Hematopoietic multipotent progenitor cell treated with erythropoietin and hydrocortisone succinate and interleukin-3 and kit ligand, for 8 days (in vitro differentiated cells): ENCODE measurements at regions not wholly inside any gene's neighbourhood (a gene's known extent, or its start where the extent isn't known, plus 50 kb on each side); places are given as distances from the start of the nearest gene placed in this dataset.
"Not testable (repeated sequence)": the region's sequence is repeated elsewhere in the genome, so short reads cannot be mapped to it uniquely, and the experiment has no call there.

Experiments
- DNase-seq: peaks from one replicate; pipeline ENCODE4 v3.0.0-alpha.2; 2015

DNA sequence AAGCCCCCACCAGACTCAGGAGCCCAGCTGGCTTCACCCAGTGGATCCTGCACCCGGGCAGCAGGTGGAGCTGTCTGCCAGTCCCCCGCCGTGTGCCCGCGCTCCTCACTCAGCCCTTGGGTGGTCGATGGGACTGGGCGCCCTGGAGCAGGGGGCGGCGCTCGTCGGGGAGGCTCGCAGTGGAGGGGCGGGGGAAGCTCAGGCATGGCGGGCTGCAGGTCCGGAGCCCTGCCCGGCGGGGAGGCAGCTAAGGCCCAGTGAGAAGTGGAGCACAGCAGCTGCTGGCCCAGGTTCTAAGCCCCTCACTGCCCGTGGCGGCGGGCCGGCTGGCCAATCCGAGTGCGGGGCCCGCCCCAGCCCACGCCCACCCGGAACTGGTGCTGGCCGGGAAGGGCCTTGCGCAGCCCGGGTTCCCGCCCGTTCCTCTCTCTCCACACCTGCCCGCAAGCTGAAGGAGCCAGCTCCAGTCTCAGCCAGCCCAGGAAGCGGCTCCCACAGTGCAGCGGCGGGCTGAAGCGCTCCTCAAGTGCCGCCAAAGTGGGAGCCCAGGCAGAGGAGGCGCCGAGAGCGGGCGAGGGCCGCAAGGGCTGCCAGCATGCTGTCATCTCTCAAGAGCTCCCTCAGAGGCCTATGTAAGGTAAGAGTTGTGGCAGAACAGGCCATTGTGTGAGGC, 1307.8 kb upstream of the TMEFF2 start:
- no peak for DNase-seq

DNA sequence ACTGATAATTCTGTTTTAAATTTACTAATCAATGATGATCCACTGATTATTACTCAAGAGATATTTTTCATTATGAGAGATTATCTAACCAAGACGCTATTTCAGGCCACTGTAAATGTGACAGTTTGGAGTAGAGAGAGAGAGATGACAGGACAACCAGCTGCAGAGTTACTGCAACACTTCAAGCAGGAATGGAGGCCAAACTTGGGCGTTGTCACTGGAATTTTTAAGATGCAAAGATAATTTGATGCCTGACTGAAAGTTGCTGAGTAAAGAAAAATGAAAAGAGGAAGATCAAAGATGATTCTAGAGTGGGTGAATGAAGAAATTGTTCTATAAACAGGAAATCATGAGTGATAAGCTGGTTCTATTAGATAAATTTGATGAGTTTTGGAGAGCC, 1302.1 kb upstream of the TMEFF2 start:
- no peak for DNase-seq

DNA sequence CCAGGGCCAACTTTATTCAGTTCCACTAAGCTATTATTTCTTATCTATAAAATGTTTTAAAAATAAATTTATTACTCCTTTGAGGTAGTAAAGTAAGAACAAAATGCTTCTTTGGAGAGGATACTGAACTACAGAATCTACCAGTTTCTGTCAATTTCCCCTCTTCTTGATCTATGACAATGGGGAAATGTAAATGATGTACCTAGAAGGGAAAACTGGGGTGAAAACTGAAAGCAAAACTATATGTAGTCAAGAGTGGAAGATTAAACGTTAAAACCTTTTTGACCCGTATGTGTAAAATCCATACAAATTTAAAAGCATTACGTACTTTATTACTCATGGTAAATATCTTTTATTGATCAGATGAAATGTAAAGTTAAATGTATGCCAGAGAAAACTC, 1287.8 kb upstream of the TMEFF2 start:
- no peak for DNase-seq

DNA sequence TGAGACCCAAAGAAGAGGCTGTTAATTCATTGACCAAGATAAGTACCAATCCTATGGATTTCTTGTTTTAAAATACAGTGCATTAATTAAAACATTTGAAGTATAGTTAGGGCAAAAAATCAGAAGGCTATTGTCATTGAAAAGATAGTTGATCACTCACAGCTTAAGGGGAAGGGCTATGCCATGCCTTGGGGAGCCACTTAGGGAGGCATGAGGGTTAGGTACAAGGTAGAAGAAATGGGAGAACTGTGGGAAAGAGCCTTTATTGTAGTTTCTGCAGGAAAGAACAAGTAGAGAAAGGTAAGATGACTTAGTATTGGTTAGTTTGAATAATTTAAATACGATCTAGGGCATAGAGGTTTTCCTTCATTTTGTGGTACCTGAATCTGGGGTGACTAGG, 1285.5 kb upstream of the TMEFF2 start:
- DNase-seq: no peak

DNA sequence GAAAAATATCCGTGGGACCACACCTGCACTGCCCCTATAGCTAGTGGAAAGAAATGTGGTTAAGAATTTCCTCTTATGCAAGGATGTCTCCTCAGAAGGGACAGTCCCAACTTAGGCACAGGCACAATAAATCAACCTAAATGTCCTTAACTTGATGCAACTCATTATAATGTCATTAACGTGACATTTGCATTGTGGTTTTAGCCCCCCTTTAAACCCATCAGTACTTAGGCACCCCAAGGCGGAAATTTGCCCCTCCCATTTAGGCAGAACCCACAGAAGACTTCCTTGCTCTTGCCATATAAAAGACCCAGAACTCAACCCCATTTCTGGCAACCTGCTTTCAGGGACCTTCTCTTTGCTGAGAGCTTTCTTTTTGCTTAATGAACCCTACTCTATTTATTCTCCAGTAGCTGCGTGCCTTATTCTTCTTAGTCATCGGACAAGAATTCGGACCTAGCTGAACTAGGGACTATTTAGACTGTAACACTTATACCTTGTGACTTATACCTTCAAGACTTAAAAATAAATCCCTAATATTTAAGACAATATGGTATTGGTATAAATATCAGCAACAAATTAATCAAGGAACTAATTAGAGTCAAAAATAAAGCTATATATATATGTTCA, 1281.6 kb upstream of the TMEFF2 start:
- no peak for DNase-seq

DNA sequence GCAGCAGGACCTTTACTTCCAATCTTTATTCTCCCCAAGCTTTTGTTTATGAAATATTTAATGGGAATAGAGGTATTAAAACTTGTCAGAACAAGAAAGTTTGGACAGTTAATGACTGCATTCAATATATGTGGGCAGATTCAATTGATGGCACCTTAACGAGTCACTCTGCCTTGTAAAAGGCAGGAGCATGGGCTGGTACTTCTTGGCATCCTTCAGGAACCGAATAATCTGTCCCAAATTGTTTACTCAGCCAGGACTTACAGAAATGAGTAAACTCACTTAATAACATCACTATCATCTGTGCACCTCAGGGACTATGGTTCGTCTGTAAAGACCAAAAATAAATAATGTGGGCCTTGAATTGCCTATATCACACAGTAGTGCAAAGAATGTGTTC, 1280.3 kb upstream of the TMEFF2 start:
- DNase-seq: no peak

DNA sequence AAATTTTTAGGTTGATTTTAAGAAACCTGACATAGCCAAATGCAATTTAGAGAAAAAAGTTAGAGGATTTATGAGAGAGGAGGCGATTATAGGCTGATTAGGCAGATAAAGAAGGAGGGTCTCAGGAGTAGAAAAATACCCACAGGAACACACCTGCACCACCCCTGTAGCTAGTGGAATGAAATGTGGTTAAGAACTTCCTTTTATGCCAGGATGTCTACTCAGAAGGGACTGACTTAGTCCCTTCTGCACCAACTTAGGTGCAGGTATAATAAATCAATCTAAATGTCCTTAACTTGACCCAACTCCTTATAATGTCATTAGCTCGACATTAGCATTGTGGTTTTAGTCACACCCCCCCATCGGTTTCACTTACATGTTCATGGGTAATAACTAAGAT, 1274.5 kb upstream of the TMEFF2 start:
- no peak for DNase-seq

DNA sequence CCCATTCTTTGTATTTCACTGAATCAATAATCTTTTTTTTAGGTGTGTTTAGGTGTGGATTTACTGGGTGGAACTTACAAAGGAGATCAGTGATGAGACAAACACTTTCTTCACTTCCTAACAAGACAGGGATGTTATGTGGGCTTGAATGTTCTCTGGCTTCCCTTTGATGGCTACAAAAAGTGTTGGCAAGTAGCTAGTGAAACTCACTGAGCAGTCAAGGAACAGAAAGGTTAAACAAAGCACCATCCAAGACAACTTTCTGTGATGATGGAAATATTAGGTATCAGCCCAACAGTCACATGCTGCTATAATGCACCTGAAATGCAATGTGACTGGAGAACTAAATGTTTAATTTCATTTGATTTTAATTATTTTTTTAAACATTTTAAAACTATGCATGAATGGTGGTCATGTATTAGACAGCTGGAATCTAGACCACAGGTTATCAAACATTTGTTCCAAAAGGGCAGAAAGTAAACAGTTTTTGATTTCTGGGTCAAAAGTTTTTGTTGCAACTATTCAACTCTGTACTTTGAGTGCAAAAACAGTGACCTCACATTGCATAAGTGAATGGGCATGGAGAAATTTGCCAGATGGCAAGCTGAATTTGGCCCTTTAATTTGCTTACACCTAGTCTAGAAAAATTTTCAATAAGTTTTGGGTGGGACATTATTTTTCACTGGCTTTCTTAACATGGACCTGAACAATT, 1272.7 kb upstream of the TMEFF2 start:
- DNase-seq: no peak

DNA sequence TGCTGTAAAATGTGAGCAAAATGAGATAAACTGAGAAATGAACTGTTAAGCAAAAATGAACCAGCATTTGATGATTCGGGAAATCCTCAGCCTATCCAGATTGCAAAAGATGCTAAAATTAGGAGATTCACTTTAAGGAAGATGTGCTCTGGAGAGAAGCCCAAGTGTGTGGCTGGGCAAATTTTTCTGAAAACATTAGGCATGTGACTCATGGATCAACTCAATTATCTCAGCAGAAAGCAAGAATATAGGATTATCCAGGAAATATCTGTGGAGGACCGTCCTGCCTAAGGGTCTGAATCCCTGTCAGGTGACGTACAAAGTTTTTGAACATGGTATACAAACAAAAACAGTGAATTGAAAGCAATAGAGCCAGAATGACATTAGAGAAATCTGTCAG, 1268.3 kb upstream of the TMEFF2 start:
- no peak for DNase-seq

DNA sequence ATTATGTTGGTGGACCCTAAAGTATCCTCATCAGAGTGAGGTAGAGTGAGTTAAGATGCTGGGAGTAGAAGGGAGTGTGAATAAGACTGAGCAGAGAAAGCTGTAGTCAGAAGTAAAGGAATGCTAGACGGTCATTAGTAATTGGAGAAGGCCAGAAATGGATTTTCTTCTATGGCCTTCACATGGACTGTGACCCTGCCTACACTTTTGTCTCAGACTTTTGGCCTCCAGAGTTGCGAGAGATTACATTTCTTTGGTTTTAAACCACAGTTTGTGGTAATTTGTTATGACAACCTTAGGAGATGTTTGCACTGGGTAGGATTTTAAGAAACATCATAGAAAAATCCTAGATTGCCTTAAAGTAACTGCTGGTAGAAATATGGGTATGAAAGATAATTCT, 1267.7 kb upstream of the TMEFF2 start:
- DNase-seq: no peak

DNA sequence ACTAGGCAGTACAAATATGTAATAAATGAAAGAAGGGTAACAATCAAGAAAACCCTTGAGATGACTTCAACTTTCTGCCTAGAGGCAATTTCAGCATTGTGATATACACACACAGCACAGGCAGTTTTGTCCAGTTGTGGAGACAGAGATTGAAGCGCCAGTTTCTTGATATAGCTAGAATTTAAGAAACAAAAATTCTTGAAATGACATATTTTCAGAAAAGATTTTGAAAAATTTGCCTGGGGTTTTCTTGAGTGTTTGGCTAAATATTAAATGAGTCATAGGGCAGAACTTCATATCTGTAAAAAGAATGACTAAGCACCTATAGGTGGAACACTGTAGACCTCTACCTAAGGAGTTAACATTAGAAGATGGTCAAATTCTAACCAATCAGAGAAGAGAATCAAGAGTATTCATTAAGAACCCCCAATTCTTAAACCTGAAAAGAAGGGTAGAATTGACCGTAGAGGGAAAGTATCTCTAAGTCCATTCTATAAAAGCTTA, 1266.8 kb upstream of the TMEFF2 start:
- DNase-seq: no peak

DNA sequence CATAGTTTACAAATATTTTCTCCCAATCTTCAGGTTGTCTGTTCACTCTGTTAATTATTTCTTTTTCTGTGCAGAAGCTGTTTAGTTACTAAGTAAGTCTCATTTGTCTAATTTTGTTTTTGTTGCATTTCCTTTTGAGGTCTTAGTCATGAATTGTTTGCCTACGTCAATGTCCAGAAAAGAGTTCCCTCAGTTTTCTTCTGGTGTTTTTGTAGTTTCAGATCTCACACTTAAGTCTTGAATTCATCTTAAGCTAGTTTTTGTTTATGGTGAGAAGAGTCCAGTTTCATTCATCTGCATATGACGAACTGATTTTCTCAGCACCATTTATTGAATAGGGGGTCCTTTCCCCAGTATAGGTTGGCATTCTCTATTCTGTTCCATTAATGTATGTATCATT, 1252.2 kb upstream of the TMEFF2 start:
- no peak for DNase-seq

DNA sequence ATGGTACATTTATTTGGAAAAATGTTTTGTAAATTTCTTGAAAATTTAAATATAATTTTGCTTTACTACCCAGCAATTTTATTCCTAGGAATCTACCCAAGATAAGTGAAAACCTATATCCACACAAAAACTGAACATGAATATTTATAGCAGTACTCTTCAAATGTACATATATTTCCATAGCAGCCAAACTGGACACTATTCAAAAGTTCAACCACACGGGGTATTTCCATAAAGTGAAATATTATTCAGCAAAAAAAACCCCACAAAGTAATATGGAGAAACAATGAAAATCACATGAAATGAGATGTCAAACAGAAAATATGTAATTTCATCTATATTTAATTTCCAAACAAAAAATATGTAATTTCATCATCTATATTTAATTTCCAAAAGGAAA, 1247.6 kb upstream of the TMEFF2 start:
- no peak for DNase-seq

DNA sequence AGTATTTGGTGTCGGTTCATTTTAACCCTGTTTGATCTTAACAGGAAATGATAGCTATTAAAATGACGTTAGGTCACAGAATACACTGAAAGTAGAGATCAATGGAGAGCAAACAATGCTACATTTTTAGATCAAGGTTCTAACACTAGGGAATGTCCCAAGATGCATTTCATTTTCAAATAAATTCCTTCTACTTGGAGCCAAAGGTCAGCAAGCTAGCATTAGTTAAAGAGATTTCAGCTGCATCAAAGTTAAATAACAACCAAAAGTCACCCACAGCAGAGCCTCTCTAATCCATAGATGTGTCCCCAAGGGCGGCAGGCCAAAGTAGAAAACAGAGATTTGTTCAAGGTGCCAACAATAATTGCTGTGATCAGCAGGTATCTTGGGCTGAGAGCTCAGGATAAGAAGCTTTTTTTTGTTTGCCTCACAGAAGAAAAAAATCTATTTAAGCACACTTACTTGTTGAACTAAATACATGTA, 1233.6 kb upstream of the TMEFF2 start:
- DNase-seq: no peak

DNA sequence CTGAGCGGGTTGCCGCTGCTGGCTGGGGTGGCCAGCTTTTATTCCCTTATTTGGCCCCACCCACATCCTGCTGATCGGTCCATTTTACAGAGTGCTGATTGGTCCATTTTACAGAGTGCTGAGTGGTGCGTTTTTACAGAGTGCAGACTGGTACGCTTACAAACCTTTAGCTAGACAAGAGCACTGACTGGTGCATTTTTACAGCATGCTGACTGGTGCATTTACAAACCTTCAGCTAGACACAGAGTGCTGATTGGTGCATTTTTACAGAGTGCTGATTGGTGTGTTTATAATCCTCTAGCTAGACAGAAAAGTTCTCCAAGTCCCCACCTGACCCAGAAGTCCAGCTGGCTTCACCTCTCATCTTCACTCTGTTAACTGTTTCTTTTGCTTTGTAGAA, 1217.6 kb upstream of the TMEFF2 start:
- DNase-seq: not testable (repeated sequence)

DNA sequence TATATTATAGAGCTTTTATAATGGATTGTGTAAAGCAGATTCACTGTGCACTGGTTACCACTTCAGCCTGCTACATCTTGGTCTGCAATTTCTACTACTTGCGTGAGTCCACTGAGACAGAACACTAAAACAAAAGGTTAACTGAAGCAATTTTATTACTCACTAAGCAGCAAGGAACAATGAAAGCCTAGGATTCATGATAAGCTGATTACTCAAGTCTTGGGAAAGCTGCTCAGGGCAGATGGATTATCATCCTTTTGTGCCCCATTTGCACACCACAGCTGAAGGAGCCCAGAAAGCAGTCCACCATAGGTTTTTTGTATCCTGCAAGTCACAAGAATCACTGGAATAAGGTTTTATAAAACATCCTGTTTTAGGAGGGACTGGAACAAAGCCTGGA, 1215.2 kb upstream of the TMEFF2 start:
- no peak for DNase-seq

DNA sequence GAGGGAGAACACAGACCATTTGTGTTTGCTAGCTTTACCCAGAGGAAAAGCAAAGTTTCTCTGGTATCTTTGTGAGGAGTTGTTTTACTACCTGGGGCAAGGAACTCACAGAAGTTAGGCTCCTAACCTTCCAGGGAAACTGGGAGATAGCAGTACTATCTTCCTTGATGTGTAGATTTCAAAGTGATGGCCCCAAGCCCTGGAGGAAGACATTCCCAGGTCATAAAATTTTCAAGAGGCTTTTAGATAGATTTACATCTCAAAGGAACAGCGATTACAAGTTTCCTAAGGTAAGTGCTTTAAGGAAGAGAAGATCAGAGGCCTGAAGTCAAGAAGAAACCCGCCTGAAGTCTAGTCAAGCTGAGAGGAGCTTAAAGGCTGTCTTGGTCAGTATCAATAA, 1187.8 kb upstream of the TMEFF2 start:
- DNase-seq: no peak

DNA sequence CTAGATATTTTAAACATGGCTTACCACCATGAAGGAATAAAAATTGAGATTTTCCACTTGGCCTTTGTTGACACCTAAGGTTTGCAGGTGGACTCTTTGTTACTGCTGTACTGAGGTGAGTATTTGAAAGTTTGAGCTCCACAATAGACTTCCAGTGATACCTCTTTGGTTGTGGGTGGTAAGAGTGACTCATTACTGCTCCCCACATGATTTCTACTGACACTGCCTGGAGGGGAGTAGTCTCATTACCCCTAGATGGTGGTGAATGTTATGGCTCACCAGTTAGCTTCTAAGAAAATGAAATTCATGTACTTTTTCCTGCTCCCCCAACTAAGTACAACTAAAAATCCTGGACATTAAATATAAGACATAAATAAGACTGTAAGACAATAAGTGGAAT, 1183.1 kb upstream of the TMEFF2 start:
- no peak for DNase-seq

DNA sequence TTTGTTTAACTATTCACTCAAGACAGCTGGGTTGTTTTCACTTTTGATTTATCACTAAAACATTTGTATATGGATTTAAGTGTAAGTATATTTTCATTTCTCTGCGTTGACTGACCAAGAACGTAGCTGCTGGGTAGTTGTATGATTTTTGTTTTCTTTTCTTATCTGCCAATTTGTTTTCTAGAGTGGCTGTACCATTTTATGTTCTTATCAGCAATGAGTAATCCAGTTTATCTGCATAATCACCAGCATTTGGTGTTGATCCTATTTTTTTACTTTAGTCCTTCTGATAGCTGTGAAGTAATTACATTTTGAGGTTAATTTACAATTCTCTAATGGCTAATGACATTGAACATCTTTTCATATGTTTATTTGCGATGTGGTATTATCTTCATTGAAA, 1178.4 kb upstream of the TMEFF2 start:
- no peak for DNase-seq

DNA sequence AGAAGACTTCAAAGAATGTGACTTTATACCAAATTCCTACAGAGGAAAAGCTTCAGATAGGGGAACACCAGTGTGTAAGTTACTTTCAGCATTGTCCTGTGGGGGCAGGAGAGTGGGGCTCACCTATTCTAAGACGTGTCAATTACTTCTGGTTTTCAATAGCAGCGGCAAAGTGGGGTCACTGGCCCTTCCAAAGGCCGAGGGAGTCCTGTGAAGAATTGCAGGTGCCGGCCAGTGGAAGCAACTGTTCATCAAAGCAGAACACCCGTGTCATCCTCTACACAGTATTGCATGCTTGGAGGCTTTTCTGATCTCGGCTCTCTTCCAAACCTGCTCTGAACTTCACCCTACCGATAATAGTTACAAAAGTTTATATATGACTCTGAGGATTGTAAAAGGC, 1176.5 kb upstream of the TMEFF2 start:
- no peak for DNase-seq

DNA sequence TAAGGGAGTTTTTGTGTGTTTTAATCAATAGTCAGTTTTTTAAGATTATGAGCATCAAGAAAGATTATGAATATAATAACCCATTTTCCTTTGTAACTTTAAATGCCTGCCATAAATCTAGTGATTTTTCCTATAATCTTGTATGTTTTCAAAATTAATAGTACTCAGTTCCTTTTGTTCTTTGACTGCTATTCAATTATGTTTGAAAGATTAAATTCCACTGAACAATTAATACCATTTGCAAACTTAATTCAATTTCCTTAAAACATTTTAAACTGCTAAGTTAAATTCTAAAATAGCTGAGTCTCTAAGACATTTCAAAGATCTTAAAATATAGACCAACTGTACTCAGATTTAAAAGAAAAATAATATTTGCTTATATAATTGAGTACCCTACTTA, 1173.9 kb upstream of the TMEFF2 start:
- DNase-seq: no peak

DNA sequence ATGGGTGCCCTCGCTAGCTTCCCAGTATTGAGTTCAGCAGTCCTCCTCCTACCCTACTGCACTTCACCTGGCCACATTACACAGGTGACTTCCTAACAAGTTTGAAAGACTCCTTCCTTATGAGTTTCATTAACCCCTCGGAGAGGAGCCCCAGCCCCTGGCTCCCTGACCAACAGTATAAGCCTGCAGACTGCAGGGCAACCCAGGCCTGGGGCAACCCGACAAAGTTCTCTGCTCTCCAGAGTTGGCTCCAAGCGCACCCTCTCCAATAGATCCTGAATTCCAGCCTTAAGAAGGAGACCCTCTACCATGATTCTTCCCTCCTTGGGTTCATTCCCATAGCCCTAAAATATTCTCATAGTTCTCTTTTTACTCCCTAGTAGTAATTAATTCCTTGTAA, 1162.8 kb upstream of the TMEFF2 start:
- DNase-seq: no peak

DNA sequence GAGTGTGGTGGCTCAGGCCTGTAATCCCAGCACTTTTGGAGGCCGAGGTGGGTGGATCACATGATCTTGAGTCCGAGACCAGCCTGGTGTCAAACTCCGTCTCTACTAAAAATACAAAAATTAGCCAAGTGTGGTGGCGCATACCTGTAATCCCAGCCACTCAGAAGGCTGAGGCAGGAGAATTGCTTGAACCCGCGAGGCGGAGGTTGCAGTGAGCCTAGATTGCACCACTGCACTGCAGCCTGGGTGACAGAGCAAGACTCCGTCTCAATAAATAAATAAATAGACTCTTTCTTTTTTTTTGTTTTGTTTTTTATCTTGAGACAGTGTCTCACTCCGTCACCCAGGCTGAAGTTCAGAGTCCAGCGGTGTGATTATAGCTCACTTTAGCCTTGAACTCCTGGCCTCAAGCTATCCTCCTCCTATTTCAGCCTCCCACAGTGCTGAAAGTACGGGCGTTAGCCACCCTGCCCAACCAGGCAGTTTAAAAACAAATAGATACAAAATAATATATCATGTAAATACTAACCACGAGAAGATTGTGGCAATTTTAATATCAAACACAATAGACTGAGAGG, 1158.0 kb upstream of the TMEFF2 start:
- DNase-seq: not testable (repeated sequence)

DNA sequence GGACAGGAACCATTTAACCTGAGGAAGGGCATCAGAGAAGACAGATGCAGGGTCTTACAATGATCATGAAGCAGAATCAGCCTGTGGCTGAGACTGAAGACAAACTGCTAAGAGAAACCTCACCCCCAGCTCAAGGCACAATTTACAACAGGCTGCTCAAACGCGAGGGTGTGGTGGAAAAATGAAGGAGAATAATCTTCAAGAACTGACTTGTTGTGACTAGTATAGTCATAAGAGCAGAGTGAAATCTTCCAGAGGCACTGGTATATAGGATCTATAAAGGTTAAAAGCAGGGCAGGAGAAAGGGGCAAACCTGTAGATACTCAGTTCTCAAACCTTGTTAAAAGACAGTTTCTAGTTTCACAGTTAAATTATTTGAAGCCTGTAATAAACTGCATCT, 1155.8 kb upstream of the TMEFF2 start:
- no peak for DNase-seq
